K562 (cell line): ENCODE measurements at regions not wholly inside any gene's neighbourhood (a gene's known extent, or its start where the extent isn't known, plus 50 kb on each side); places are given as distances from the start of the nearest gene placed in this dataset.

ENCODE experiments used
- FOXP4 ChIP-seq: sonication (generic); formaldehyde crosslinking; IDR thresholded peaks from 2 replicates; pipeline ENCODE4 v1.8.0; 2022; ENCODE audit warnings: mild to moderate bottlenecking, missing genetic modification reagents, borderline replicate concordance
- PREB ChIP-seq: sonication (generic); formaldehyde crosslinking; IDR thresholded peaks from 2 replicates; pipeline ENCODE4 v1.8.1; 2023; ENCODE audit warnings: mild to moderate bottlenecking, missing genetic modification reagents
- RERE ChIP-seq: sonication (generic); formaldehyde crosslinking; IDR thresholded peaks from 2 replicates; pipeline ENCODE4 v1.8.0; 2023; ENCODE audit warnings: missing genetic modification reagents, mild to moderate bottlenecking, borderline replicate concordance
- SLC30A9 ChIP-seq: fragments of 250-450 bp; sonication (Bioruptor Pico); IDR thresholded peaks from 2 replicates; pipeline ENCODE4 v1.8.0; 2022; ENCODE audit warnings: mild to moderate bottlenecking, moderate library complexity
- TEAD4 ChIP-seq, 2 experiments: sonication (generic) in 1 of 2; formaldehyde crosslinking in 1 of 2; IDR thresholded peaks; 2 replicates each; pipeline versions ENCODE4 v1.6.1 to v1.8.0; 2012 to 2022; ENCODE audit warnings: borderline replicate concordance in 1 of 2, inconsistent platforms in 1 of 2, low read length in 1 of 2, mild to moderate bottlenecking in 1 of 2, missing genetic modification reagents in 1 of 2
- ZBTB34 ChIP-seq: fragments of 250-450 bp; sonication (Bioruptor Pico); IDR thresholded peaks from 2 replicates; pipeline ENCODE4 v1.8.0; 2021; ENCODE audit warnings: mild to moderate bottlenecking, moderate library complexity
- ZBTB49 ChIP-seq: sonication (generic); formaldehyde crosslinking; IDR thresholded peaks from 2 replicates; pipeline ENCODE4 v1.8.0; 2022; ENCODE audit warnings: missing genetic modification reagents, mild to moderate bottlenecking, borderline replicate concordance

- TF ChIP-seq ZBTB49 (CRISPR knock-in tag) (no peak), TEAD4 (IDR thresholded peaks at IDR 0.05; ENCODE audit: low read length) (no peak), TEAD4 (CRISPR knock-in tag; IDR thresholded peaks at IDR 0.05; ENCODE audit: borderline replicate concordance) (no peak), SLC30A9 (CRISPR knock-in tag) (no peak), FOXP4 (CRISPR knock-in tag) (no peak), RERE (CRISPR knock-in tag) (no peak), PREB (CRISPR knock-in tag) (no peak), ZBTB34 (no peak)
Measured at GRCh38 chr14:87397499-87397898, 595.5 kb downstream of the GALC start (continued).
